ENCODE measurements at regions not wholly inside any gene's neighbourhood (a gene's known extent, or its start where the extent isn't known, plus 50 kb on each side); places are given as distances from the start of the nearest gene placed in this dataset.

DNA sequence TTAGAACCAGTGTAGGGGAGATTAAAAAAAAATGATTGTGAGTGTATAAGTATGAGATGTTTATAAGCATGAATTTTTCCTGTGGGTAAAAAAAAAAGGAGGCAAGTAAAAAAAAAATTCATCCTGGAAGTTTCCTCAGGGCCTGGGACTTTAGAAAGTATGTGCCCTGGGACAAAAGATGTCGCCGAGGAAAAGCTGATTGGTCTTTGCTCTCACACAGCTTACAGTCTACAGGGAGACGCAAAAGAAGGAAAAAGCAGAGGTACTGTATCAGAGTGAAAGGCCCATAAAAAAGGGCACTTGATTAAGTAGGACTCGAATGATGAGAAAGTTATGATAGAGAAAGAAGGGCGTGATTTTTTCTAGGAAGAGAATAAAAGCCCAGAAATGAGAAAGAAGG lies 501.4 kb upstream of the MEF2C start:
- Histone ChIP-seq H3K36me3 (ENCODE audit: control insufficient read depth, insufficient read depth, low read length) (no peaks in the 10 kb centered on the region), H3K27me3 (ENCODE audit: control insufficient read depth, insufficient read depth, low read length) (no peaks in the 10 kb centered on the region), H3K4me3 (ENCODE audit: low read depth in 2 of 2, low read length in 2 of 2) (no peak overlapping the region), H3K4me1 (ENCODE audit: control insufficient read depth, insufficient read depth, low read length) (no peaks in the 10 kb centered on the region), H3K9me3 (ENCODE audit: control insufficient read depth, insufficient read depth, low read depth, low read length) (0 out of 2 replicates have a peak, but pooled peaks cover 2% of the 10 kb centered on the region), H3K27ac (ENCODE audit: low read length) (no peak overlapping the region)
- no TSS peak for BruUV-seq (replicated peaks)
- ChIA-PET POLR2A (no interaction called here), CTCF (no interaction called here)
- in situ Hi-C loops (cut with HindIII; ENCODE audit: low pct_unique_long_range_greater_than_20kb, low sequenced_read_pairs) (no loop called here), intact Hi-C loops (cut with micrococcal nuclease; ENCODE audit: unreplicated experiment) (no loop called here)
- DNase-seq (ENCODE audit: low read depth, low spot score) (no peak), ATAC-seq (no peak)
- TF ChIP-seq POLR2AphosphoS5 (IDR thresholded peaks at IDR 0.05; ENCODE audit: low read depth, low read length): no peak
- TF ChIP-seq, protein P1, sequence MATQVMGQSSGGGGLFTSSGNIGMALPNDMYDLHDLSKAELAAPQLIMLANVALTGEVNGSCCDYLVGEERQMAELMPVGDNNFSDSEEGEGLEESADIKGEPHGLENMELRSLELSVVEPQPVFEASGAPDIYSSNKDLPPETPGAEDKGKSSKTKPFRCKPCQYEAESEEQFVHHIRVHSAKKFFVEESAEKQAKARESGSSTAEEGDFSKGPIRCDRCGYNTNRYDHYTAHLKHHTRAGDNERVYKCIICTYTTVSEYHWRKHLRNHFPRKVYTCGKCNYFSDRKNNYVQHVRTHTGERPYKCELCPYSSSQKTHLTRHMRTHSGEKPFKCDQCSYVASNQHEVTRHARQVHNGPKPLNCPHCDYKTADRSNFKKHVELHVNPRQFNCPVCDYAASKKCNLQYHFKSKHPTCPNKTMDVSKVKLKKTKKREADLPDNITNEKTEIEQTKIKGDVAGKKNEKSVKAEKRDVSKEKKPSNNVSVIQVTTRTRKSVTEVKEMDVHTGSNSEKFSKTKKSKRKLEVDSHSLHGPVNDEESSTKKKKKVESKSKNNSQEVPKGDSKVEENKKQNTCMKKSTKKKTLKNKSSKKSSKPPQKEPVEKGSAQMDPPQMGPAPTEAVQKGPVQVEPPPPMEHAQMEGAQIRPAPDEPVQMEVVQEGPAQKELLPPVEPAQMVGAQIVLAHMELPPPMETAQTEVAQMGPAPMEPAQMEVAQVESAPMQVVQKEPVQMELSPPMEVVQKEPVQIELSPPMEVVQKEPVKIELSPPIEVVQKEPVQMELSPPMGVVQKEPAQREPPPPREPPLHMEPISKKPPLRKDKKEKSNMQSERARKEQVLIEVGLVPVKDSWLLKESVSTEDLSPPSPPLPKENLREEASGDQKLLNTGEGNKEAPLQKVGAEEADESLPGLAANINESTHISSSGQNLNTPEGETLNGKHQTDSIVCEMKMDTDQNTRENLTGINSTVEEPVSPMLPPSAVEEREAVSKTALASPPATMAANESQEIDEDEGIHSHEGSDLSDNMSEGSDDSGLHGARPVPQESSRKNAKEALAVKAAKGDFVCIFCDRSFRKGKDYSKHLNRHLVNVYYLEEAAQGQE (IDR thresholded peaks at IDR 0.05; ENCODE audit: insufficient read depth in 1 of 2, low read depth in 2 of 2, low read length in 1 of 2): no peak
- no peak for TF ChIP-seq TCF7L2 (IDR thresholded peaks at IDR 0.05; ENCODE audit: low read depth, low read length)
- TF ChIP-seq, protein P2, sequence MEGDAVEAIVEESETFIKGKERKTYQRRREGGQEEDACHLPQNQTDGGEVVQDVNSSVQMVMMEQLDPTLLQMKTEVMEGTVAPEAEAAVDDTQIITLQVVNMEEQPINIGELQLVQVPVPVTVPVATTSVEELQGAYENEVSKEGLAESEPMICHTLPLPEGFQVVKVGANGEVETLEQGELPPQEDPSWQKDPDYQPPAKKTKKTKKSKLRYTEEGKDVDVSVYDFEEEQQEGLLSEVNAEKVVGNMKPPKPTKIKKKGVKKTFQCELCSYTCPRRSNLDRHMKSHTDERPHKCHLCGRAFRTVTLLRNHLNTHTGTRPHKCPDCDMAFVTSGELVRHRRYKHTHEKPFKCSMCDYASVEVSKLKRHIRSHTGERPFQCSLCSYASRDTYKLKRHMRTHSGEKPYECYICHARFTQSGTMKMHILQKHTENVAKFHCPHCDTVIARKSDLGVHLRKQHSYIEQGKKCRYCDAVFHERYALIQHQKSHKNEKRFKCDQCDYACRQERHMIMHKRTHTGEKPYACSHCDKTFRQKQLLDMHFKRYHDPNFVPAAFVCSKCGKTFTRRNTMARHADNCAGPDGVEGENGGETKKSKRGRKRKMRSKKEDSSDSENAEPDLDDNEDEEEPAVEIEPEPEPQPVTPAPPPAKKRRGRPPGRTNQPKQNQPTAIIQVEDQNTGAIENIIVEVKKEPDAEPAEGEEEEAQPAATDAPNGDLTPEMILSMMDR (IDR thresholded peaks at IDR 0.05): no peak
- TF ChIP-seq SIN3A (IDR thresholded peaks at IDR 0.05; ENCODE audit: borderline replicate concordance, insufficient read depth, low read depth, low read length): no peak

DNA sequence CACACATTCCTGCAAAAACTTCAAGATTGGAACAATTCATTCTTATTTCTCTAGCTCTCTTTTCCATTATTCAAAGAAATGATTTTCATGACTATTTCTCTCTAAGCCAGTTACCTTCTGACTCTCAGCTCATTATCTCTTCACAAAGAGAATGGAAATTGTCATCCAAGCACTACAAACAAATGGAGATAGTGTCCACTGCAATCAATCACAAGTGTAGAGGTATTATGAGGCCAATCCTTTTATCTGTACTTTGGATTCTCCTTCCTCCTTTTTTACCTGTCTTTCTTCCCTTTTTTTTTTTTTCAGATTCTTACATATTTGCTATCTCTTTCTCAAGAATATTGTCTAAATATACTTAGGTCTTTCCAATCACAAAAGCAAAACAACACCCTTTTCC lies 497.7 kb upstream of the MEF2C start:
- ChIA-PET POLR2A (no interaction called here), CTCF (no interaction called here)
- no TSS peak for BruUV-seq (replicated peaks)
- Histone ChIP-seq H3K4me3 (ENCODE audit: low read depth in 2 of 2, low read length in 2 of 2) (no peak overlapping the region), H3K27me3 (ENCODE audit: control insufficient read depth, insufficient read depth, low read length) (no peaks in the 10 kb centered on the region), H3K36me3 (ENCODE audit: control insufficient read depth, insufficient read depth, low read length) (no peaks in the 10 kb centered on the region), H3K9me3 (ENCODE audit: control insufficient read depth, insufficient read depth, low read depth, low read length) (no peaks in the 10 kb centered on the region), H3K27ac (ENCODE audit: low read length) (no peak overlapping the region), H3K4me1 (ENCODE audit: control insufficient read depth, insufficient read depth, low read length) (no peaks in the 10 kb centered on the region)
- ATAC-seq (no peak), DNase-seq (ENCODE audit: low read depth, low spot score) (no peak)
- intact Hi-C loops (cut with micrococcal nuclease; ENCODE audit: unreplicated experiment): no loop called here
- TF ChIP-seq POLR2AphosphoS5 (IDR thresholded peaks at IDR 0.05; ENCODE audit: low read depth, low read length) (no peak), TCF7L2 (IDR thresholded peaks at IDR 0.05; ENCODE audit: low read depth, low read length) (no peak), SIN3A (IDR thresholded peaks at IDR 0.05; ENCODE audit: borderline replicate concordance, insufficient read depth, low read depth, low read length) (no peak)
- TF ChIP-seq, protein P1 (IDR thresholded peaks at IDR 0.05; ENCODE audit: insufficient read depth in 1 of 2, low read depth in 2 of 2, low read length in 1 of 2): no peak
- TF ChIP-seq, protein P2 (IDR thresholded peaks at IDR 0.05): no peak
- in situ Hi-C loops (cut with HindIII; ENCODE audit: low pct_unique_long_range_greater_than_20kb, low sequenced_read_pairs): no loop called here
